ENCODE measurements at regions not wholly inside any gene's neighbourhood (a gene's known extent, or its start where the extent isn't known, plus 50 kb on each side); places are given as distances from the start of the nearest gene placed in this dataset.

DNA sequence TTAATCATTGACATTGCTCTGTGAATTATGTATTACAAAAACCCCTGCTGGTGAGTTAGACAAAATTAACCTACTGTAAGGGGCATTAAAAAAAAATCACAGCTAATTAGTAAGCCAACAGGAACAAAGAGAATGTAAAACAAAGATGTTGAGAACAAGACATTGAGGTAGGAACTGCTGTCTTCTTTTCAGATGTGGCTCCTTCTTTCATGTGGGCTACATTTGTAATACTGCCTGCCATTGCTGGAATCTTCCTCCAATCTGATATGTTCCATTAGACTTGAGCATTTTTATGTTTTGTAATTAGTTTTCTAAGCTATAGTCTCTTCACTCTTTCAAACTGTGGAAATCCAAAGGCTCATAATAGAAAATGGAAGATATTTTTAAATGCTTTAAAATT, 353.0 kb downstream of the ADGRL2 start:
- no peak for DNase-seq
- intact Hi-C loops (cut with micrococcal nuclease) = no loop called here
- Histone ChIP-seq H3K27me3 (ENCODE audit: low read depth) (no peaks in the 10 kb centered on the region), H3K4me1 (no peaks in the 10 kb centered on the region), H3K4me3 (no peak overlapping the region), H3K36me3 (no peaks in the 10 kb centered on the region), H3K9me3 (replicated peaks) (no peaks in the 10 kb centered on the region), H3K27ac (replicated peaks) (no peak overlapping the region)
- TF ChIP-seq, protein P1, sequence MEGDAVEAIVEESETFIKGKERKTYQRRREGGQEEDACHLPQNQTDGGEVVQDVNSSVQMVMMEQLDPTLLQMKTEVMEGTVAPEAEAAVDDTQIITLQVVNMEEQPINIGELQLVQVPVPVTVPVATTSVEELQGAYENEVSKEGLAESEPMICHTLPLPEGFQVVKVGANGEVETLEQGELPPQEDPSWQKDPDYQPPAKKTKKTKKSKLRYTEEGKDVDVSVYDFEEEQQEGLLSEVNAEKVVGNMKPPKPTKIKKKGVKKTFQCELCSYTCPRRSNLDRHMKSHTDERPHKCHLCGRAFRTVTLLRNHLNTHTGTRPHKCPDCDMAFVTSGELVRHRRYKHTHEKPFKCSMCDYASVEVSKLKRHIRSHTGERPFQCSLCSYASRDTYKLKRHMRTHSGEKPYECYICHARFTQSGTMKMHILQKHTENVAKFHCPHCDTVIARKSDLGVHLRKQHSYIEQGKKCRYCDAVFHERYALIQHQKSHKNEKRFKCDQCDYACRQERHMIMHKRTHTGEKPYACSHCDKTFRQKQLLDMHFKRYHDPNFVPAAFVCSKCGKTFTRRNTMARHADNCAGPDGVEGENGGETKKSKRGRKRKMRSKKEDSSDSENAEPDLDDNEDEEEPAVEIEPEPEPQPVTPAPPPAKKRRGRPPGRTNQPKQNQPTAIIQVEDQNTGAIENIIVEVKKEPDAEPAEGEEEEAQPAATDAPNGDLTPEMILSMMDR (IDR thresholded peaks at IDR 0.05; ENCODE audit: borderline replicate concordance) = no peak

DNA sequence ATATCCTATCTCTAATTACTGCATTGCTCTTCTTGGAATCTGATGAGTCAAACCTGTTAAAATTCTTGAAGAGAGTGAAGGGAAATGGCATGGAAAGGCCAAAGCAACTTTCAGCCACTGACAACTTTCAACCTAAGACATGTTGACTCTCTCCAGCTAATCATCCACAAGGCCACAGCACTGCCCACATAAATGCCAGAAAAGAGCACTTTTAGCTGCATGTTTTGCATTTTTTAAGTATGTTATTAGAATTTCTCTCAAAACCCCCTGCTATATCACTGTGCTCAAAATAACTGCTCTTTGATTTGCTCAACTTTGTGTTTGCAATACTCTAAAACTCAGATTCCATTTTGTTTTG, 352.5 kb downstream of the ADGRL2 start:
- no peaks in the 10 kb centered on the region for H3K4me1 ChIP-seq
- H3K9me3 ChIP-seq (replicated peaks) = no peaks in the 10 kb centered on the region
- H3K36me3 ChIP-seq = no peaks in the 10 kb centered on the region
- no peaks in the 10 kb centered on the region for H3K27me3 ChIP-seq (ENCODE audit: low read depth)
- intact Hi-C loops (cut with micrococcal nuclease) = no loop called here
- DNase-seq = no peak
- no peak overlapping the region for H3K27ac ChIP-seq (replicated peaks)
- no peak overlapping the region for H3K4me3 ChIP-seq
- TF ChIP-seq, protein P1 (IDR thresholded peaks at IDR 0.05; ENCODE audit: borderline replicate concordance) = no peak

DNA sequence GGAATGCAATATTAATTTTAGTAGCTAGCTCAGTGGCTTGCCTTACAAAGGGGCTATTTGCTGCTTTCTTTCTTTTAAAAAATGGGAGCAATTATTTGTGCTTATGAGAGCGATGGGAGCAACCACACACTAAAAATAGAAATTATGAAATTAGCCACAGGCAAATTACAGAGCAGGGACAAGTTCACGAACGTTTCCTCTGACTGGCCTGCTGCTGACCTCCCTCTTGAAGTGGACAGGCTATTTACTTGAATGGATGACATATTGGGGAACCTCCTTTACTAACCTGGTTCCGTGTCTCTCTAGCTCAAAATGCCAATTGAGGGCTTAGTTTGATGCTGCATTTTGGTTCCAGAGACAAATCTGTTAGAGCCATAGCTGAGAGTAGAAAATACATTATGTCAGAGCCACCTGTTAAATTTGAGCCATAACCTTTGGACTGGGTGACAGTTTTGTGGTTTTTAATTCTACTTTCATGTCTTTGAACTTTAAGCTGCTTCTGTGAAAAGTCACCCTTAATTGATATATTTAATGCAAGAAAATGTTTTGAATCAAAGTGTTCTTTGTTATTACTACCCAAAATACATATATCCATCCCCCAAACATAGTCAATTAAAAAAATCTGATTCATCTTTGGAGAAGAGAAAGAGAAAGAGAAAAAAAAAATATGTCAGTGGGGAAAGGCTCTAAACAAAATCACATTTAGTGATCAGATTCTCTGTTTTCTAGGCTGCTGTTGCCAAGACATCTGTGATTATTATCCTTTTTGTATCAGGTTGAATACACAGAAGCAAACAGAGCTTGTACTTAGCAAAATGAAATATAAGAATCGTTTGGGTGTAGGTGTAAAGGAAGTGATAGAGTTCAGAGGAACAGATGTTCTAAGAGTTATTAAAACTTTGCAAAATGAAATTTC, 351.9 kb downstream of the ADGRL2 start:
- H3K4me1 ChIP-seq = no peaks in the 10 kb centered on the region
- DNase-seq = no peak

DNA sequence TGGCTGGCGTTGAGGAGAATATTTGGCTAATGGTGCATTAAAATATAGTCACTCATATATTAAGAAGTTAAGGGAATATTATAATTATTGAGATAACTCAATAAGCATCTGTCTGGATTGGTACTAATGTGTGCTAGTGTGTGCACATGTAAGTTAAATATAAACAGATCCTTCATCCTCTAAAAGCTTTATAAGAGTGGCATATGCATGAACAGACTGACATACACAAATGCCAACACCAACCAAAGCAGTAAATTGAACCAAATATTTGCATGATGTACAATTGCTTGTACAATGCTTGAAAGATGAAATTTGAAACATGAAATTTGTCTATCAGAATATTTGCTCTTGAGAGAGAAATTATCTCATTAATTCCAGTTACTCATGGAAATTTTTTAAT, 344.9 kb downstream of the ADGRL2 start:
- TF ChIP-seq, protein P1 (IDR thresholded peaks at IDR 0.05; ENCODE audit: borderline replicate concordance) = no peak
- Histone ChIP-seq H3K27me3 (ENCODE audit: low read depth) (no peaks in the 10 kb centered on the region), H3K4me1 (no peaks in the 10 kb centered on the region), H3K27ac (replicated peaks) (no peak overlapping the region), H3K36me3 (no peaks in the 10 kb centered on the region), H3K4me3 (no peak overlapping the region), H3K9me3 (replicated peaks) (no peaks in the 10 kb centered on the region)
- DNase-seq = no peak
- intact Hi-C loops (cut with micrococcal nuclease) = no loop called here

More for the DNA sequence above, 351.9 kb downstream of the ADGRL2 start:
- Histone ChIP-seq H3K9me3 (replicated peaks) (no peaks in the 10 kb centered on the region), H3K4me3 (no peak overlapping the region), H3K36me3 (no peaks in the 10 kb centered on the region), H3K27me3 (ENCODE audit: low read depth) (no peaks in the 10 kb centered on the region), H3K27ac (replicated peaks) (no peak overlapping the region)
- intact Hi-C loops (cut with micrococcal nuclease) = no loop called here
- TF ChIP-seq, protein P1 (IDR thresholded peaks at IDR 0.05; ENCODE audit: borderline replicate concordance) = no peak

GRCh38 chr1:82143108-82143833, 342.5 kb downstream of the ADGRL2 start:
- H3K36me3 ChIP-seq = no peaks in the 10 kb centered on the region
- no peak overlapping the region for H3K27ac ChIP-seq (replicated peaks)
- TF ChIP-seq, protein P1 (IDR thresholded peaks at IDR 0.05; ENCODE audit: borderline replicate concordance) = no peak

More at GRCh38 chr1:82143108-82143833, 342.5 kb downstream of the ADGRL2 start:
- no peak overlapping the region for H3K4me3 ChIP-seq
- no peak for DNase-seq
- H3K4me1 ChIP-seq = no peaks in the 10 kb centered on the region
- H3K9me3 ChIP-seq (replicated peaks) = no peaks in the 10 kb centered on the region
- no peaks in the 10 kb centered on the region for H3K27me3 ChIP-seq (ENCODE audit: low read depth)
- intact Hi-C loops (cut with micrococcal nuclease) = no loop called here

All from left ventricle myocardium inferior (tissue), 1 donor.